ENCODE measurements at regions not wholly inside any gene's neighbourhood (a gene's known extent, or its start where the extent isn't known, plus 50 kb on each side); places are given as distances from the start of the nearest gene placed in this dataset.
"Not testable (repeated sequence)": the region's sequence is repeated elsewhere in the genome, so short reads cannot be mapped to it uniquely, and the experiment has no call there.

GRCh38 chr15:22263738-22264137, 183.4 kb downstream of the OR4M2 start:
- no peak for DNase-seq

- not testable (repeated sequence) for DNase-seq
Observed at GRCh38 chr15:22264272-22264671, 183.9 kb downstream of the OR4M2 start.

- no peak for DNase-seq
Observed at GRCh38 chr15:22265056-22265945, 185.0 kb downstream of the OR4M2 start.

- DNase-seq: no peak
Observed at GRCh38 chr15:22265970-22266369, 185.6 kb downstream of the OR4M2 start.

- no peak for DNase-seq
Observed at GRCh38 chr15:22267761-22268160, 187.4 kb downstream of the OR4M2 start.

- not testable (repeated sequence) for DNase-seq
Observed at GRCh38 chr15:22268201-22268600, 187.9 kb downstream of the OR4M2 start.

GRCh38 chr15:22268654-22269053, 188.3 kb downstream of the OR4M2 start:
- not testable (repeated sequence) for DNase-seq

GRCh38 chr15:22272286-22273160, 186.2 kb upstream of the GOLGA6L22 start:
- DNase-seq: not testable (repeated sequence)

- not testable (repeated sequence) for DNase-seq
Observed at GRCh38 chr15:22273185-22273584, 185.5 kb upstream of the GOLGA6L22 start.

- not testable (repeated sequence) for DNase-seq
Observed at GRCh38 chr15:22274376-22274775, 184.3 kb upstream of the GOLGA6L22 start.

GRCh38 chr15:22280770-22281169, 177.9 kb upstream of the GOLGA6L22 start:
- DNase-seq: not testable (repeated sequence)

GRCh38 chr15:22282794-22283533, 175.7 kb upstream of the GOLGA6L22 start:
- DNase-seq: not testable (repeated sequence)

- not testable (repeated sequence) for DNase-seq
Observed at GRCh38 chr15:22284795-22285420, 173.8 kb upstream of the GOLGA6L22 start.

- DNase-seq: not testable (repeated sequence)
Observed at GRCh38 chr15:22291054-22291453, 167.6 kb upstream of the GOLGA6L22 start.

- DNase-seq: not testable (repeated sequence)
Observed at GRCh38 chr15:22303112-22303511, 155.6 kb upstream of the GOLGA6L22 start.

Measured in hematopoietic multipotent progenitor cell treated with erythropoietin and hydrocortisone succinate and interleukin-3 and kit ligand, for 6 days (in vitro differentiated cells).